Activated T-helper 1 cell treated with anti-CD3 and anti-CD28 coated beads, Interleukin-12 subunit alpha, Interleukin-12 subunit beta, Interleukin-2, Interleukin-4 antibody, amounts not matched to agents 30 ng/mL and 10 ng/mL and 1 ng/mL, durations not matched to agents 14 hours and 24 hours and 36 hours (primary cell): ENCODE measurements at regions not wholly inside any gene's neighbourhood (a gene's known extent, or its start where the extent isn't known, plus 50 kb on each side); places are given as distances from the start of the nearest gene placed in this dataset.

Experiments used
- DNase-seq: peaks from one replicate; pipeline ENCODE4 v3.0.0; 2021; ENCODE audit warnings: low spot score
- H3K27ac Mint-ChIP-seq: one replicate; pipeline ENCODE4 v1.8.0; 2021; ENCODE audit warnings: mild to moderate bottlenecking, mixed read lengths
- H3K27me3 Mint-ChIP-seq: one replicate; pipeline ENCODE4 v1.8.0; 2022; ENCODE audit warnings: mild to moderate bottlenecking, moderate library complexity, mixed read lengths; ENCODE audit not compliant: insufficient read depth
- H3K36me3 Mint-ChIP-seq: one replicate; pipeline ENCODE4 v1.8.0; 2021; ENCODE audit warnings: low read depth, mixed read lengths
- H3K4me1 Mint-ChIP-seq: one replicate; pipeline ENCODE4 v1.8.0; 2021; ENCODE audit warnings: low read depth, mixed read lengths
- H3K4me3 Mint-ChIP-seq: one replicate; pipeline ENCODE4 v1.8.0; 2021; ENCODE audit warnings: mild to moderate bottlenecking, moderate library complexity, mixed read lengths
- H3K9me3 Mint-ChIP-seq: one replicate; pipeline ENCODE4 v1.8.0; 2021; ENCODE audit warnings: mixed read lengths
- intact Hi-C: fragments of 100-400 bp; cut with micrococcal nuclease; formaldehyde crosslinking; loops from one replicate; pipeline ENCODE4 v1.15.1; 2024

- Mint-ChIP-seq H3K4me1 (peaks cover 18% of the 10 kb centered on the region), H3K36me3 (no peaks in the 10 kb centered on the region), H3K27me3 (no peaks in the 10 kb centered on the region), H3K9me3 (no peaks in the 10 kb centered on the region), H3K4me3 (no peak overlapping the region), H3K27ac (no peak overlapping the region)
- intact Hi-C loops: loop anchor here (5.0 kb wide), 1 partner anchor 62 kb away; no protein-coding TSS in a partner anchor
- DNase-seq: no peak
Measured at GRCh38 chr5:57320582-57320981, 146.7 kb downstream of the GPBP1 start.

DNA sequence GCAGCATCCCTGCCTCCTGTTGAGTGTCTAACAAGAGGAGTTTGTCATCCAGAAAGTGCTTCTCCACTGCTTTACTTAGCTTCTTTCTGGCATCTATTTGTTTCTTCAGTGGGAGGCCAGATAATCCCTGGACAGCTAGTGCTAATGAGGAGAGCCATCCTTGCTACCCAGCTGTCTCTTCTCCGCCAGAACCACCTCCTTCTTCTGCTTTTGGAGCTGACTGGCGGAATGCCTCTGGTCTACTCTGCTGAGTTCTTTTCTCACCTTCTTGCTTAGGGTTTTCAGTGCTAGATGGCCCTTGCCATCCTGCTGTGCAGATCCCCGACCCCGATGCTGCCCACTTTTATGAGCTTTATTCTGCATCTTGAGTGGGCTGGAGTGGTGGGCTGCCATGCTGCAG lies 145.8 kb downstream of the GPBP1 start:
- Mint-ChIP-seq H3K27me3 (no peaks in the 10 kb centered on the region), H3K9me3 (no peaks in the 10 kb centered on the region), H3K36me3 (no peaks in the 10 kb centered on the region), H3K4me1 (peaks cover 18% of the 10 kb centered on the region), H3K4me3 (no peak overlapping the region), H3K27ac (no peak overlapping the region)
- DNase-seq: no peak
- intact Hi-C loops: loop anchor here (5.0 kb wide), 1 partner anchor 63 kb away; no protein-coding TSS in a partner anchor

GRCh38 chr5:57318251-57318650 lies 144.4 kb downstream of the GPBP1 start:
- Mint-ChIP-seq H3K27me3 (no peaks in the 10 kb centered on the region), H3K4me1 (peaks cover 11% of the 10 kb centered on the region), H3K27ac (no peak overlapping the region), H3K4me3 (no peak overlapping the region), H3K9me3 (no peaks in the 10 kb centered on the region), H3K36me3 (no peaks in the 10 kb centered on the region)
- intact Hi-C loops: no loop called here
- DNase-seq: no peak

DNA sequence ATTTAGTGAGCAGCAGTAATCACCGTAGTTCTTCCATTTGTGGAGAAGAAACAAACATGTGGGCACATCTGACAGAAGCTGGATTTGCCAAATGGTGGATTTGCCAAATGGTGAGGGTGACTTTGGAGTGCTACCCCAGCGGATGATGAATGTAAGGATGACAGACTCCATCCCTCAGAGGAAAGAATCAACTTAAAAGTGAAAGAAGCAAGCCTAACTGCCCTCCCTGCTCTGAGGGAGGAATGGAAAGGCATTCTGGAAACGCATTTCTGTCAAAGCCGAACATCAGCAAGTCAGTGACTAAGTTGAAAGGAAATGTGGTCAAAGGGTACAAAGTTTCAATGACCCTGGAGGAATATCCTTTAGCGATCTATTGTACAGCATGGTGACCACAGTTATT lies 143.5 kb downstream of the GPBP1 start:
- Mint-ChIP-seq H3K9me3 (no peaks in the 10 kb centered on the region), H3K27me3 (no peaks in the 10 kb centered on the region), H3K36me3 (no peaks in the 10 kb centered on the region)

GRCh38 chr5:57316798-57317327 lies 143.0 kb downstream of the GPBP1 start:
- Mint-ChIP-seq H3K4me1 (peaks cover 11% of the 10 kb centered on the region), H3K27ac (peak overlapping the region; percentile 52), H3K4me3 (no peak overlapping the region), H3K36me3 (no peaks in the 10 kb centered on the region), H3K9me3 (no peaks in the 10 kb centered on the region), H3K27me3 (no peaks in the 10 kb centered on the region)
- intact Hi-C loops: no loop called here
- DNase-seq: no peak

More for the DNA sequence above, 143.5 kb downstream of the GPBP1 start:
- peak overlapping the region; percentile 52 for H3K27ac Mint-ChIP-seq
- no peak for DNase-seq
- H3K4me3 Mint-ChIP-seq: no peak overlapping the region
- intact Hi-C loops: no loop called here
- H3K4me1 Mint-ChIP-seq: peaks cover 11% of the 10 kb centered on the region

- H3K27ac Mint-ChIP-seq: no peak overlapping the region
- H3K4me3 Mint-ChIP-seq: no peak overlapping the region
- peaks cover 2% of the 10 kb centered on the region for H3K27me3 Mint-ChIP-seq
- DNase-seq: no peak
- intact Hi-C loops: no loop called here
- H3K9me3 Mint-ChIP-seq: no peaks in the 10 kb centered on the region
- H3K36me3 Mint-ChIP-seq: no peaks in the 10 kb centered on the region
- peaks cover 11% of the 10 kb centered on the region for H3K4me1 Mint-ChIP-seq
Measured at GRCh38 chr5:57315941-57316340, 142.1 kb downstream of the GPBP1 start.
